WTC11 (cell line): ENCODE measurements at regions not wholly inside any gene's neighbourhood (a gene's known extent, or its start where the extent isn't known, plus 50 kb on each side); places are given as distances from the start of the nearest gene placed in this dataset.

Experiments used
- ATAC-seq: fragments of 200-7000 bp; cut with Tn5 transposase; 2 replicates; pipeline ENCODE4 v1.10.0; 2021; ENCODE audit warnings: mild to moderate bottlenecking, moderate library complexity
- CTCF ChIA-PET: fragments of 300-600 bp; sonication (Branson Sonifier 250); formaldehyde crosslinking; loops from one replicate; lab custom pipeline; 2021; ENCODE audit warnings: antibody characterized with exemption; lab: Charles Lee
- POLR2A ChIA-PET: fragments of 350-600 bp; sonication (Branson Sonifier 250); formaldehyde crosslinking; loops from one replicate; lab custom pipeline; 2021; ENCODE audit warnings: antibody characterized with exemption; lab: Charles Lee
- DNase-seq: peaks from one replicate; pipeline ENCODE4 v3.0.0; 2021; ENCODE audit warnings: low spot score
- H3K27ac Mint-ChIP-seq: 2 replicates; pipeline ENCODE4 v1.8.0; 2021; ENCODE audit warnings: mixed read lengths
- H3K27me3 Mint-ChIP-seq: 2 replicates; pipeline ENCODE4 v1.8.0; 2021; ENCODE audit warnings: low read depth, mild to moderate bottlenecking, moderate library complexity, mixed read lengths
- H3K36me3 Mint-ChIP-seq: 2 replicates; pipeline ENCODE4 v1.8.0; 2021; ENCODE audit warnings: mixed read lengths
- H3K4me1 Mint-ChIP-seq: 2 replicates; pipeline ENCODE4 v1.8.0; 2022; ENCODE audit warnings: mixed read lengths
- H3K4me3 Mint-ChIP-seq: 2 replicates; pipeline ENCODE4 v1.8.0; 2021; ENCODE audit warnings: mild to moderate bottlenecking, moderate library complexity, mixed read lengths
- H3K9me3 Mint-ChIP-seq: 2 replicates; pipeline ENCODE4 v1.8.0; 2021; ENCODE audit warnings: mixed read lengths
- ATF1 ChIP-seq: sonication (generic); formaldehyde crosslinking; IDR thresholded peaks from 2 replicates; pipeline ENCODE4 v1.8.1; 2023; ENCODE audit warnings: mild to moderate bottlenecking, moderate library complexity, missing genetic modification reagents
- HMGA2 ChIP-seq: fragments of 250-450 bp; sonication (Bioruptor Pico); IDR thresholded peaks from 2 replicates; pipeline ENCODE4 v1.4.0; 2021; ENCODE audit warnings: mild to moderate bottlenecking, moderate library complexity
- IRF2 ChIP-seq: sonication (generic); formaldehyde crosslinking; IDR thresholded peaks from 2 replicates; pipeline ENCODE4 v1.8.0; 2022; ENCODE audit warnings: low read depth, missing genetic modification reagents, borderline replicate concordance
- JAZF1 ChIP-seq: fragments of 250-450 bp; sonication (Bioruptor Pico); IDR thresholded peaks from 2 replicates; pipeline ENCODE4 v1.9.0; 2021; ENCODE audit warnings: moderate library complexity, mild to moderate bottlenecking, inconsistent platforms
- KAT7 ChIP-seq: sonication (generic); formaldehyde crosslinking; IDR thresholded peaks from 2 replicates; pipeline ENCODE4 v1.8.1; 2023; ENCODE audit warnings: missing genetic modification reagents, mild to moderate bottlenecking, borderline replicate concordance
- NFE2L1 ChIP-seq: sonication (generic); formaldehyde crosslinking; IDR thresholded peaks from 2 replicates; pipeline ENCODE4 v1.8.1; 2023; ENCODE audit warnings: missing genetic modification reagents
- NFYB ChIP-seq: sonication (generic); formaldehyde crosslinking; conservative IDR thresholded peaks from 2 replicates; pipeline ENCODE4 v1.8.0; 2022; ENCODE audit warnings: low read depth, missing genetic modification reagents
- NR3C1 ChIP-seq: sonication (generic); formaldehyde crosslinking; conservative IDR thresholded peaks from 2 replicates; pipeline ENCODE4 v1.8.1; 2023; ENCODE audit warnings: low read depth, mild to moderate bottlenecking, missing genetic modification reagents
- OVOL2 ChIP-seq: fragments of 250-450 bp; sonication (Bioruptor Pico); IDR thresholded peaks from 2 replicates; pipeline ENCODE4 v1.9.0; 2021; ENCODE audit warnings: mild to moderate bottlenecking, borderline replicate concordance
- RELA ChIP-seq: sonication (generic); formaldehyde crosslinking; IDR thresholded peaks from 2 replicates; pipeline ENCODE4 v1.8.1; 2022; ENCODE audit warnings: missing genetic modification reagents, mild to moderate bottlenecking, borderline replicate concordance
- SP1 ChIP-seq: sonication (generic); formaldehyde crosslinking; conservative IDR thresholded peaks from 2 replicates; pipeline ENCODE4 v1.8.1; 2022; ENCODE audit warnings: missing genetic modification reagents
- TCF7 ChIP-seq: sonication (generic); formaldehyde crosslinking; IDR thresholded peaks from 2 replicates; pipeline ENCODE4 v1.8.0; 2022; ENCODE audit warnings: mild to moderate bottlenecking, low read depth, missing genetic modification reagents, moderate library complexity
- ZNF232 ChIP-seq: sonication (generic); formaldehyde crosslinking; IDR thresholded peaks from 2 replicates; pipeline ENCODE4 v1.8.0; 2022; ENCODE audit warnings: mild to moderate bottlenecking, missing genetic modification reagents
- ZNF263 ChIP-seq: sonication (generic); formaldehyde crosslinking; IDR thresholded peaks from 2 replicates; pipeline ENCODE4 v1.8.1; 2022; ENCODE audit warnings: low read depth, mild to moderate bottlenecking, moderate library complexity, missing genetic modification reagents
- ZNF317 ChIP-seq: sonication (generic); formaldehyde crosslinking; IDR thresholded peaks from 2 replicates; pipeline ENCODE4 v1.8.1; 2023; ENCODE audit warnings: low read depth, mild to moderate bottlenecking, moderate library complexity, missing genetic modification reagents, borderline replicate concordance
- ZNF396 ChIP-seq: fragments of 250-450 bp; sonication (Bioruptor Pico); IDR thresholded peaks from 2 replicates; pipeline ENCODE4 v1.8.0; 2021; ENCODE audit warnings: mild to moderate bottlenecking, moderate library complexity, borderline replicate concordance
- ZNF423 ChIP-seq: fragments of 250-450 bp; sonication (Bioruptor Pico); IDR thresholded peaks from 2 replicates; pipeline ENCODE4 v2.1.2; 2022; ENCODE audit warnings: mild to moderate bottlenecking, moderate library complexity
- TF ChIP-seq, protein P1 (sequence below): sonication (generic); formaldehyde crosslinking; IDR thresholded peaks from 2 replicates; pipeline ENCODE4 v1.8.0; 2022; ENCODE audit warnings: mild to moderate bottlenecking, missing genetic modification reagents
- TF ChIP-seq, protein P2 (sequence below): fragments of 200-600 bp; IDR thresholded peaks from 2 replicates; pipeline ENCODE4 v1.8.0; 2022; ENCODE audit warnings: antibody characterized with exemption
- TF ChIP-seq, protein P3 (sequence below): fragments of 250-450 bp; sonication (Bioruptor Pico); IDR thresholded peaks from 2 replicates; pipeline ENCODE4 v1.9.0; 2021; ENCODE audit warnings: mild to moderate bottlenecking
- TF ChIP-seq, protein P4 (sequence below): sonication (generic); formaldehyde crosslinking; IDR thresholded peaks from 2 replicates; pipeline ENCODE4 v1.8.1; 2022; ENCODE audit warnings: low read depth, missing genetic modification reagents, borderline replicate concordance
- TF ChIP-seq, protein P5 (sequence below): fragments of 250-450 bp; sonication (Bioruptor Pico); IDR thresholded peaks from 2 replicates; pipeline ENCODE4 v2.1.2; 2022; ENCODE audit warnings: mild to moderate bottlenecking, moderate library complexity
- TF ChIP-seq, protein P6 (sequence below): sonication (generic); formaldehyde crosslinking; IDR thresholded peaks from 2 replicates; pipeline ENCODE4 v1.8.1; 2022; ENCODE audit warnings: mild to moderate bottlenecking, moderate library complexity, missing genetic modification reagents
- TF ChIP-seq, protein P7 (sequence below): sonication (generic); formaldehyde crosslinking; IDR thresholded peaks from 2 replicates; pipeline ENCODE4 v1.8.1; 2023; ENCODE audit warnings: mild to moderate bottlenecking, missing genetic modification reagents

DNA sequence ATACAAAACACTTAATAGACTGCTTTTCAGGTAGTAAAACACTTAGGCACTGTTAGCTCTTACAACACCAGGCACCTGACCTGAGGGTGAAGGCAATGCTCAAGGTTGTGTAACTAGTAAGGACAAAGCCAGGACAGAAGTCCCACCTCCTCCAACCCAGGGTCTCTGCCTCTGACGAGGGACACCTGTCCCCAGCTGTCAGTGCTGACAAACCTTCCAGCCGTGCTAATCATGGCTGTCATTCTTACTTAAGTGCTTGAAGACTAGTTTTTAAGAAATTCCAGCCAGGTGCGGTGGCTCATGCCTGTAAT lies 62.5 kb upstream of the MAX start:
- Mint-ChIP-seq H3K27me3 (no peaks in the 10 kb centered on the region; the same call in 1 of the 2 replicates), H3K4me1 (no peaks in the 10 kb centered on the region), H3K27ac (no peak overlapping the region), H3K9me3 (no peaks in the 10 kb centered on the region), H3K4me3 (no peak overlapping the region), H3K36me3 (no peaks in the 10 kb centered on the region)
- TF ChIP-seq ATF1 (no peak), NFYB (CRISPR knock-in tag) (no peak), NFE2L1 (no peak), RELA (CRISPR knock-in tag) (no peak), SP1 (CRISPR knock-in tag) (no peak), ZNF317 (CRISPR knock-in tag) (no peak), ZNF232 (CRISPR knock-in tag) (no peak), OVOL2 (CRISPR knock-in tag) (no peak), ZNF263 (CRISPR knock-in tag) (no peak), ZNF396 (no peak), TCF7 (CRISPR knock-in tag) (no peak), NR3C1 (no peak)
- TF ChIP-seq, protein P1, sequence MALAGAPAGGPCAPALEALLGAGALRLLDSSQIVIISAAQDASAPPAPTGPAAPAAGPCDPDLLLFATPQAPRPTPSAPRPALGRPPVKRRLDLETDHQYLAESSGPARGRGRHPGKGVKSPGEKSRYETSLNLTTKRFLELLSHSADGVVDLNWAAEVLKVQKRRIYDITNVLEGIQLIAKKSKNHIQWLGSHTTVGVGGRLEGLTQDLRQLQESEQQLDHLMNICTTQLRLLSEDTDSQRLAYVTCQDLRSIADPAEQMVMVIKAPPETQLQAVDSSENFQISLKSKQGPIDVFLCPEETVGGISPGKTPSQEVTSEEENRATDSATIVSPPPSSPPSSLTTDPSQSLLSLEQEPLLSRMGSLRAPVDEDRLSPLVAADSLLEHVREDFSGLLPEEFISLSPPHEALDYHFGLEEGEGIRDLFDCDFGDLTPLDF (CRISPR knock-in tag), result no peak
- TF ChIP-seq, protein P2, sequence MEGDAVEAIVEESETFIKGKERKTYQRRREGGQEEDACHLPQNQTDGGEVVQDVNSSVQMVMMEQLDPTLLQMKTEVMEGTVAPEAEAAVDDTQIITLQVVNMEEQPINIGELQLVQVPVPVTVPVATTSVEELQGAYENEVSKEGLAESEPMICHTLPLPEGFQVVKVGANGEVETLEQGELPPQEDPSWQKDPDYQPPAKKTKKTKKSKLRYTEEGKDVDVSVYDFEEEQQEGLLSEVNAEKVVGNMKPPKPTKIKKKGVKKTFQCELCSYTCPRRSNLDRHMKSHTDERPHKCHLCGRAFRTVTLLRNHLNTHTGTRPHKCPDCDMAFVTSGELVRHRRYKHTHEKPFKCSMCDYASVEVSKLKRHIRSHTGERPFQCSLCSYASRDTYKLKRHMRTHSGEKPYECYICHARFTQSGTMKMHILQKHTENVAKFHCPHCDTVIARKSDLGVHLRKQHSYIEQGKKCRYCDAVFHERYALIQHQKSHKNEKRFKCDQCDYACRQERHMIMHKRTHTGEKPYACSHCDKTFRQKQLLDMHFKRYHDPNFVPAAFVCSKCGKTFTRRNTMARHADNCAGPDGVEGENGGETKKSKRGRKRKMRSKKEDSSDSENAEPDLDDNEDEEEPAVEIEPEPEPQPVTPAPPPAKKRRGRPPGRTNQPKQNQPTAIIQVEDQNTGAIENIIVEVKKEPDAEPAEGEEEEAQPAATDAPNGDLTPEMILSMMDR, result no peak
- TF ChIP-seq, protein P3, sequence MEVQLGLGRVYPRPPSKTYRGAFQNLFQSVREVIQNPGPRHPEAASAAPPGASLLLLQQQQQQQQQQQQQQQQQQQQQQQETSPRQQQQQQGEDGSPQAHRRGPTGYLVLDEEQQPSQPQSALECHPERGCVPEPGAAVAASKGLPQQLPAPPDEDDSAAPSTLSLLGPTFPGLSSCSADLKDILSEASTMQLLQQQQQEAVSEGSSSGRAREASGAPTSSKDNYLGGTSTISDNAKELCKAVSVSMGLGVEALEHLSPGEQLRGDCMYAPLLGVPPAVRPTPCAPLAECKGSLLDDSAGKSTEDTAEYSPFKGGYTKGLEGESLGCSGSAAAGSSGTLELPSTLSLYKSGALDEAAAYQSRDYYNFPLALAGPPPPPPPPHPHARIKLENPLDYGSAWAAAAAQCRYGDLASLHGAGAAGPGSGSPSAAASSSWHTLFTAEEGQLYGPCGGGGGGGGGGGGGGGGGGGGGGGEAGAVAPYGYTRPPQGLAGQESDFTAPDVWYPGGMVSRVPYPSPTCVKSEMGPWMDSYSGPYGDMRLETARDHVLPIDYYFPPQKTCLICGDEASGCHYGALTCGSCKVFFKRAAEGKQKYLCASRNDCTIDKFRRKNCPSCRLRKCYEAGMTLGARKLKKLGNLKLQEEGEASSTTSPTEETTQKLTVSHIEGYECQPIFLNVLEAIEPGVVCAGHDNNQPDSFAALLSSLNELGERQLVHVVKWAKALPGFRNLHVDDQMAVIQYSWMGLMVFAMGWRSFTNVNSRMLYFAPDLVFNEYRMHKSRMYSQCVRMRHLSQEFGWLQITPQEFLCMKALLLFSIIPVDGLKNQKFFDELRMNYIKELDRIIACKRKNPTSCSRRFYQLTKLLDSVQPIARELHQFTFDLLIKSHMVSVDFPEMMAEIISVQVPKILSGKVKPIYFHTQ (CRISPR knock-in tag), result no peak
- TF ChIP-seq, protein P4, sequence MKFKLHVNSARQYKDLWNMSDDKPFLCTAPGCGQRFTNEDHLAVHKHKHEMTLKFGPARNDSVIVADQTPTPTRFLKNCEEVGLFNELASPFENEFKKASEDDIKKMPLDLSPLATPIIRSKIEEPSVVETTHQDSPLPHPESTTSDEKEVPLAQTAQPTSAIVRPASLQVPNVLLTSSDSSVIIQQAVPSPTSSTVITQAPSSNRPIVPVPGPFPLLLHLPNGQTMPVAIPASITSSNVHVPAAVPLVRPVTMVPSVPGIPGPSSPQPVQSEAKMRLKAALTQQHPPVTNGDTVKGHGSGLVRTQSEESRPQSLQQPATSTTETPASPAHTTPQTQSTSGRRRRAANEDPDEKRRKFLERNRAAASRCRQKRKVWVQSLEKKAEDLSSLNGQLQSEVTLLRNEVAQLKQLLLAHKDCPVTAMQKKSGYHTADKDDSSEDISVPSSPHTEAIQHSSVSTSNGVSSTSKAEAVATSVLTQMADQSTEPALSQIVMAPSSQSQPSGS (CRISPR knock-in tag), result no peak
- ATAC-seq, result no peak
- DNase-seq, result no peak
- ChIA-PET CTCF (interaction anchor here (0.6 to 2.7 kb wide), 22 partner anchors 9 to 1239 kb away, joined by 3 to 13 read pairs (median 4); partner anchors contain the start of gene FUT8), POLR2A (no interaction called here)

DNA sequence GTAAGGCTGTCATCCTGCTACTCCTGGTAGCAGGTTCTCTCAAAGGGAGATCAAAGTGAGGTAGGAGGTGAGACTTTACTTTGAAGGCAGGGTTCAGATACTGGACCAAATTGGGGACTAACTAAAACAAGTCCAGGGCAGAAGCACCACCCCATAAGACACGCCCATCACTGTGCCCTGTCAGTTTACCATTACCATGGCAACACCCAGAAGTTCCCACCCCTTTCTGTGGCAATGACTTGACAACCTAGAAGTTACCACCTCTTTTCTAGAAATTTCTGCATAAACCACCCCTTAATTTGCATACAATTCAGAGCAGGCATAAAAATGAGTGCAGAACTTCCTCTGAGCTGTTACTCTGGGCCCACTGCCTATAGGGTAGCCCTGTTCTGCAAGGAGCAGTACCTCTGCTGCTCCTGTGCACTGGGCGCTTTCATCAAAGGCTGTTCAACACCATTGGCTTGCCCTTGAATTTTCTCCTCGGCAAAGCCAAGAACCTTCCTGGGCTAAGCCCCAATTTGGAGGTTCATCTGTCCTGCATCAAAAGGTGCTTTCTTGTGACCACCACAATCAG lies 64.8 kb upstream of the MAX start:
- DNase-seq (no peak), ATAC-seq (0 out of 2 replicates have a peak, but pooled peaks have one; percentile 14)
- H3K27ac Mint-ChIP-seq, result no peak overlapping the region
- H3K36me3 Mint-ChIP-seq, result no peaks in the 10 kb centered on the region
- H3K4me1 Mint-ChIP-seq, result peaks cover 10% of the 10 kb centered on the region
- H3K9me3 Mint-ChIP-seq, result no peaks in the 10 kb centered on the region
- no peak overlapping the region for H3K4me3 Mint-ChIP-seq
- no peaks in the 10 kb centered on the region; the same call in 1 of the 2 replicates for H3K27me3 Mint-ChIP-seq
- CTCF ChIA-PET, result no interaction called here
- POLR2A ChIA-PET, result no interaction called here
- TF ChIP-seq, protein P5, sequence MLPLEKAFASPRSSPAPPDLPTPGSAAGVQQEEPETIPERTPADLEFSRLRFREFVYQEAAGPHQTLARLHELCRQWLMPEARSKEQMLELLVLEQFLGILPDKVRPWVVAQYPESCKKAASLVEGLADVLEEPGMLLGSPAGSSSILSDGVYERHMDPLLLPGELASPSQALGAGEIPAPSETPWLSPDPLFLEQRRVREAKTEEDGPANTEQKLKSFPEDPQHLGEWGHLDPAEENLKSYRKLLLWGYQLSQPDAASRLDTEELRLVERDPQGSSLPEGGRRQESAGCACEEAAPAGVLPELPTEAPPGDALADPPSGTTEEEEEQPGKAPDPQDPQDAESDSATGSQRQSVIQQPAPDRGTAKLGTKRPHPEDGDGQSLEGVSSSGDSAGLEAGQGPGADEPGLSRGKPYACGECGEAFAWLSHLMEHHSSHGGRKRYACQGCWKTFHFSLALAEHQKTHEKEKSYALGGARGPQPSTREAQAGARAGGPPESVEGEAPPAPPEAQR (CRISPR knock-in tag), result no peak
- TF ChIP-seq, protein P6, sequence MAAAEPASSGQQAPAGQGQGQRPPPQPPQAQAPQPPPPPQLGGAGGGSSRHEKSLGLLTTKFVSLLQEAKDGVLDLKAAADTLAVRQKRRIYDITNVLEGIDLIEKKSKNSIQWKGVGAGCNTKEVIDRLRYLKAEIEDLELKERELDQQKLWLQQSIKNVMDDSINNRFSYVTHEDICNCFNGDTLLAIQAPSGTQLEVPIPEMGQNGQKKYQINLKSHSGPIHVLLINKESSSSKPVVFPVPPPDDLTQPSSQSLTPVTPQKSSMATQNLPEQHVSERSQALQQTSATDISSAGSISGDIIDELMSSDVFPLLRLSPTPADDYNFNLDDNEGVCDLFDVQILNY, result no peak
- TF ChIP-seq, protein P7, sequence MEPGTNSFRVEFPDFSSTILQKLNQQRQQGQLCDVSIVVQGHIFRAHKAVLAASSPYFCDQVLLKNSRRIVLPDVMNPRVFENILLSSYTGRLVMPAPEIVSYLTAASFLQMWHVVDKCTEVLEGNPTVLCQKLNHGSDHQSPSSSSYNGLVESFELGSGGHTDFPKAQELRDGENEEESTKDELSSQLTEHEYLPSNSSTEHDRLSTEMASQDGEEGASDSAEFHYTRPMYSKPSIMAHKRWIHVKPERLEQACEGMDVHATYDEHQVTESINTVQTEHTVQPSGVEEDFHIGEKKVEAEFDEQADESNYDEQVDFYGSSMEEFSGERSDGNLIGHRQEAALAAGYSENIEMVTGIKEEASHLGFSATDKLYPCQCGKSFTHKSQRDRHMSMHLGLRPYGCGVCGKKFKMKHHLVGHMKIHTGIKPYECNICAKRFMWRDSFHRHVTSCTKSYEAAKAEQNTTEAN (CRISPR knock-in tag), result no peak
- TF ChIP-seq HMGA2 (CRISPR knock-in tag) (no peak), JAZF1 (CRISPR knock-in tag) (no peak), KAT7 (CRISPR knock-in tag) (no peak), ZNF423 (CRISPR knock-in tag) (no peak), IRF2 (CRISPR knock-in tag) (no peak)
